RWPE2 (cell line): ENCODE measurements at regions not wholly inside any gene's neighbourhood (a gene's known extent, or its start where the extent isn't known, plus 50 kb on each side); places are given as distances from the start of the nearest gene placed in this dataset.

Experiments used
- ATAC-seq: fragments of 200-7000 bp; cut with Tn5 transposase; 3 replicates; pipeline ENCODE4 v1.9.1; 2021; ENCODE audit warnings: low read depth
- DNase-seq: peaks from one replicate; pipeline ENCODE4 v3.0.0-alpha.2; 2020; ENCODE audit warnings: low spot score
- H3K27ac ChIP-seq: fragments of 450-650 bp; 2 replicates; pipeline ENCODE4 v1.5.1; 2017; ENCODE audit warnings: mild to moderate bottlenecking; ENCODE audit not compliant: poor library complexity, severe bottlenecking
- H3K27me3 ChIP-seq: fragments of 250-450 bp; sonication (Bioruptor Pico); 2 replicates; pipeline ENCODE4 v1.5.1; 2021; ENCODE audit warnings: mild to moderate bottlenecking, moderate library complexity; ENCODE audit not compliant: insufficient read depth, poor library complexity, severe bottlenecking
- H3K36me3 ChIP-seq: fragments of 250-450 bp; sonication (Bioruptor Pico); 2 replicates; pipeline ENCODE4 v1.5.1; 2020; ENCODE audit warnings: low read depth, mild to moderate bottlenecking, moderate library complexity
- H3K4me1 ChIP-seq: fragments of 250-450 bp; sonication (Bioruptor Pico); 2 replicates; pipeline ENCODE4 v1.5.1; 2021; ENCODE audit warnings: mild to moderate bottlenecking, moderate library complexity; ENCODE audit not compliant: insufficient read depth, poor library complexity, severe bottlenecking
- H3K4me3 ChIP-seq: fragments of 250-450 bp; sonication (Bioruptor Pico); 2 replicates; pipeline ENCODE4 v1.5.1; 2021; ENCODE audit warnings: mild to moderate bottlenecking, moderate library complexity; ENCODE audit not compliant: severe bottlenecking
- H3K9me3 ChIP-seq: fragments of 250-450 bp; sonication (Bioruptor Pico); 2 replicates; pipeline ENCODE4 v1.5.1; 2021; ENCODE audit warnings: mild to moderate bottlenecking, moderate library complexity; ENCODE audit not compliant: severe bottlenecking
- CTCF ChIP-seq: fragments of 450-650 bp; IDR thresholded peaks from one replicate; pipeline ENCODE4 v1.5.1; 2017; ENCODE audit warnings: mild to moderate bottlenecking, moderate library complexity; ENCODE audit not compliant: poor library complexity, severe bottlenecking

DNA sequence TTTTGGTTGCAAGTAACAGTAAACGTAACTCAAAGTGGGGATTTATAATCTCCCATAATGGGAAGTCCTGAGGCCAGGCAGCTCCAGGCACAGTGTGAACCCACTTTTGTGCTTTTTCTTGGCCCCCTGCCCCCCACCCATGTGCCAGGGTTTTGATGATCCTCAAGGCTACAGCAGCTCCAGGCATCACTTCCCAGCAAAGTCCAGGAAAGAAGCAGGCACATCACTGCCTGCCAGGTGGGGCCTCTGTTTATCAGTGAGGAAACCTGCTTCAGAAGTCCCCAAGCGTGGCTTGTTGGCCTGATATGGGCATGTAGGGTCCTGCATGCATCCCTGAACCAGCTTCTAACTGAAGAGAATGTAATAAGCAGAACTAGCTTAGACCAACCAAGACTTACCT, 299.2 kb upstream of the SKOR2 start:
- ATAC-seq (no peak), DNase-seq (no peak)
- Histone ChIP-seq H3K36me3 (no peaks in the 10 kb centered on the region), H3K27me3 (no peaks in the 10 kb centered on the region), H3K27ac (no peak overlapping the region), H3K9me3 (no peaks in the 10 kb centered on the region), H3K4me1 (no peaks in the 10 kb centered on the region), H3K4me3 (no peak overlapping the region)
- no peak for TF ChIP-seq CTCF

GRCh38 chr18:47549021-47549540, 297.6 kb upstream of the SKOR2 start:
- no peak for TF ChIP-seq CTCF
- Histone ChIP-seq H3K36me3 (no peaks in the 10 kb centered on the region), H3K27me3 (no peaks in the 10 kb centered on the region), H3K4me1 (no peaks in the 10 kb centered on the region), H3K9me3 (no peaks in the 10 kb centered on the region), H3K4me3 (no peak overlapping the region), H3K27ac (no peak overlapping the region)
- no peak for DNase-seq
- no peak for ATAC-seq

DNA sequence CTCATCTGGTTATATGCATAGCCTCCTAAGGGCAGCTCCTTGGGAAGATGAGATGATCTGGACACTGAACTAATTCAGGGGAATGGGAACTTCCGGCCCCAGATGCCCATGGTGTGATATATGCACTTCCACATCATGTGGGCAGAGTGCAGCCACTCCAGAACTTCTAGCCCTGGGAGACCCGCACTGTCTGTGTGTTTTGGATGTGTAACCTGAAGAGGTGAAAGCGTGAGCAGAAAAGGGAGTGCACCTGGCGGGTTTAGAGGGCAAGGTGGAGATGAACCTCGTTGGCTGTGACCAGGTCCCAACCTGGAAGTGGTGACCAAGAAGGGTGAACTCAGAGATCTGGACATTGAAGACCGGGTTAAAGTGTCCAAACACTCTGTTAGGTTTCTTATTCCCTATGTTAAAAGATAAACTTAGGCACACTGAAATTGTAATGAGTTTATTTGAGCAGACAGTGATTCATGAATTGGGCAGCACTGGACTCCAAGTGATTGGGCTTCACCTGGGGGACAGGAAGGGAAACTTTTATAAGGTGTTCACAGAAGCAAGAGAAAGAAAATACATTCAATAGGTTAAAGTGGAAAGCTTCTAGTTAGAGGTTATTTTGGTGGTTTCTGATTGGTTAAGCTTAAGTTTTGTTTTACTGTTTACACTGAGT, 296.2 kb upstream of the SKOR2 start:
- no peaks in the 10 kb centered on the region for H3K9me3 ChIP-seq
- ATAC-seq = no peak
- no peaks in the 10 kb centered on the region for H3K27me3 ChIP-seq
- TF ChIP-seq CTCF = no peak
- H3K36me3 ChIP-seq = no peaks in the 10 kb centered on the region
- H3K4me1 ChIP-seq = no peaks in the 10 kb centered on the region
- H3K4me3 ChIP-seq = no peak overlapping the region
- no peak for DNase-seq
- no peak overlapping the region for H3K27ac ChIP-seq

- H3K27me3 ChIP-seq = no peaks in the 10 kb centered on the region
- no peak for TF ChIP-seq CTCF
- no peaks in the 10 kb centered on the region for H3K36me3 ChIP-seq
- no peak for ATAC-seq
- no peaks in the 10 kb centered on the region for H3K9me3 ChIP-seq
- H3K4me3 ChIP-seq = no peak overlapping the region
- no peak overlapping the region for H3K27ac ChIP-seq
- H3K4me1 ChIP-seq = no peaks in the 10 kb centered on the region
- DNase-seq = no peak
Observed at GRCh38 chr18:47545613-47546012, 294.2 kb upstream of the SKOR2 start.

GRCh38 chr18:47543080-47543479, 291.6 kb upstream of the SKOR2 start:
- Histone ChIP-seq H3K9me3 (no peaks in the 10 kb centered on the region), H3K4me3 (no peak overlapping the region), H3K36me3 (no peaks in the 10 kb centered on the region), H3K4me1 (no peaks in the 10 kb centered on the region), H3K27ac (no peak overlapping the region), H3K27me3 (no peaks in the 10 kb centered on the region)
- DNase-seq (no peak), ATAC-seq (no peak)
- TF ChIP-seq CTCF = no peak
